CD4-positive, alpha-beta T cell (primary cell): ENCODE measurements at regions not wholly inside any gene's neighbourhood (a gene's known extent, or its start where the extent isn't known, plus 50 kb on each side); places are given as distances from the start of the nearest gene placed in this dataset.

Experiments
- ATAC-seq: fragments of 200-7000 bp; cut with Tn5 transposase; one replicate; pipeline ENCODE4 v1.10.0; 2022; ENCODE audit warnings: mild to moderate bottlenecking; ENCODE audit not compliant: poor library complexity
- CTCF ChIA-PET: fragments of 350-600 bp; sonication (Branson Sonifier 250); formaldehyde crosslinking; loops from one replicate; lab custom pipeline; 2021; ENCODE audit warnings: antibody characterized with exemption, inconsistent platforms; lab: Charles Lee
- POLR2A ChIA-PET: fragments of 350-600 bp; sonication (Branson Sonifier 250); formaldehyde crosslinking; loops from one replicate; lab custom pipeline; 2021; ENCODE audit warnings: antibody characterized with exemption, inconsistent platforms; lab: Charles Lee
- DNase-seq, 14 experiments: peaks; one replicate each; pipeline ENCODE4 v3.0.0-alpha.2; 2013 to 2020; ENCODE audit warnings: mixed read lengths in 2 of 14
- H3K27ac ChIP-seq, 2 donors: one replicate each; pipeline versions ENCODE4 v1.5.1 to v1.7.0; 2013; ENCODE audit warnings: low read length in 2 of 2, low read depth in 1 of 2, mild to moderate bottlenecking in 1 of 2
- H3K27me3 ChIP-seq, 2 experiments: 1 replicate in 1 of 2; 2 replicates in 1 of 2; pipeline versions ENCODE4 v1.6.1 to v1.7.0; 2013; ENCODE audit warnings: low read length in 2 of 2, control low read depth in 1 of 2, mild to moderate bottlenecking in 1 of 2, moderate library complexity in 1 of 2; ENCODE audit not compliant: insufficient read depth in 2 of 2, control insufficient read depth in 1 of 2
- H3K36me3 ChIP-seq: one replicate; pipeline ENCODE4 v1.6.1; 2013; ENCODE audit warnings: low read length, control low read depth; ENCODE audit not compliant: insufficient read depth
- H3K4me1 ChIP-seq: one replicate; pipeline ENCODE4 v1.6.1; 2013; ENCODE audit warnings: low read length, control low read depth; ENCODE audit not compliant: insufficient read depth
- H3K4me3 ChIP-seq: one replicate; pipeline ENCODE4 v1.5.1; 2013; ENCODE audit warnings: mild to moderate bottlenecking, low read length, moderate library complexity
- H3K9me3 ChIP-seq, 2 experiments: 1 replicate in 1 of 2; 2 replicates in 1 of 2; pipeline versions ENCODE4 v1.6.1 to v1.7.0; 2013; ENCODE audit warnings: low read length in 2 of 2, mild to moderate bottlenecking in 2 of 2, control low read depth in 1 of 2, moderate library complexity in 1 of 2; ENCODE audit not compliant: control insufficient read depth in 1 of 2, insufficient read depth in 1 of 2
- H3K27ac Mint-ChIP-seq: one replicate; pipeline ENCODE4 v1.8.0; 2020; ENCODE audit warnings: mixed read lengths
- H3K27me3 Mint-ChIP-seq: one replicate; pipeline ENCODE4 v1.8.0; 2021; ENCODE audit warnings: mixed read lengths
- H3K36me3 Mint-ChIP-seq: one replicate; pipeline ENCODE4 v1.8.0; 2021; ENCODE audit warnings: low read depth, mixed read lengths
- H3K4me1 Mint-ChIP-seq: one replicate; pipeline ENCODE4 v1.8.0; 2021; ENCODE audit warnings: low read depth, mixed read lengths
- H3K4me3 Mint-ChIP-seq: one replicate; pipeline ENCODE4 v1.8.0; 2020; ENCODE audit warnings: mild to moderate bottlenecking, mixed read lengths
- H3K9me3 Mint-ChIP-seq: one replicate; pipeline ENCODE4 v1.8.0; 2020; ENCODE audit warnings: mixed read lengths
- intact Hi-C, 2 experiments: fragments of 100-400 bp; cut with DNase I in 1 of 2; cut with micrococcal nuclease in 1 of 2; formaldehyde crosslinking; loops; one replicate each; pipeline versions ENCODE4 v1.15.1 to v1.9.0; 2023 to 2025; cut with DNase I, micrococcal nuclease
- TF ChIP-seq, protein P1 (sequence below): fragments of 200-600 bp; IDR thresholded peaks from one replicate; pipeline ENCODE4 v1.8.0; 2022; ENCODE audit warnings: antibody characterized with exemption, mild to moderate bottlenecking

DNA sequence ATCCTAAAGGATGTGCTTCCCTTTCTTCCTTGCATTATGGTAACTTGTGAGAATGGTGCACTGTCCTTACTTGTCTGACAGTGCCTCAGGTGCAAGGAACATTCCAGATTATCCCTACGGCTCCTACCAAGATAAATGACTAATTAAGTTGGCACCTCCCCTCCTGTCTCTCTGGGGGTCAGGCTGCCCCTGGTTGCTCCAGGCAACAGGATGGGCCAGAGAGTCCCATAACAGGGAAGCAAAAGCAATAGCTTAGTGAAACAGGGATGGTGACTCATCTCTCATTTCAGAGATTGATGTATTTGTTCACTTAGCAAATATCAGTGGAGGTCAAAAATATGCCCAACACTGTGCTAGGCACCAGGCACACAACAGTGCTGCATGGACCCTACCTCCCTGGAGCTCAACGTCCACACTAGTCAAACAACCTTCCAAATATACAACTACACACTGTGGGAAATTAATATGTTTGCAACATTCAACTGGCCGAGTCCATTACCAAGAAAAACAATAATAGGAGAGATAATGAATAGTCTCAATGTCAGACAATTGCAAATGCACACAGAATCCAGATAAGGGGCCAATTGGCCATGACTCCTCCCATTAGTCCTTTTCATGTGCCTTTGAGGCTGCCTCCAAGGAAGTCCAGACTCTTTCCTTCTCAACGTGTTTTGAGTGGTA, 249.0 kb downstream of the TLE3 start:
- ATAC-seq (no peak), DNase-seq (no peak)
- Mint-ChIP-seq H3K4me3 (no peak overlapping the region), H3K4me1 (no peaks in the 10 kb centered on the region), H3K27ac (no peak overlapping the region), H3K36me3 (no peaks in the 10 kb centered on the region), H3K27me3 (no peaks in the 10 kb centered on the region), H3K9me3 (no peaks in the 10 kb centered on the region)
- intact Hi-C loops, result no loop called here
- ChIA-PET POLR2A (no interaction called here), CTCF (no interaction called here)
- no peak overlapping the region for H3K27ac ChIP-seq
- no peaks in the 10 kb centered on the region for H3K36me3 ChIP-seq
- H3K4me1 ChIP-seq, result no peaks in the 10 kb centered on the region
- H3K9me3 ChIP-seq, result peaks cover 0 to 7% of the 10 kb centered on the region in 2 experiments
- H3K4me3 ChIP-seq, result no peak overlapping the region
- H3K27me3 ChIP-seq, result peaks cover 0 to 6% of the 10 kb centered on the region in 2 experiments
- TF ChIP-seq, protein P1, sequence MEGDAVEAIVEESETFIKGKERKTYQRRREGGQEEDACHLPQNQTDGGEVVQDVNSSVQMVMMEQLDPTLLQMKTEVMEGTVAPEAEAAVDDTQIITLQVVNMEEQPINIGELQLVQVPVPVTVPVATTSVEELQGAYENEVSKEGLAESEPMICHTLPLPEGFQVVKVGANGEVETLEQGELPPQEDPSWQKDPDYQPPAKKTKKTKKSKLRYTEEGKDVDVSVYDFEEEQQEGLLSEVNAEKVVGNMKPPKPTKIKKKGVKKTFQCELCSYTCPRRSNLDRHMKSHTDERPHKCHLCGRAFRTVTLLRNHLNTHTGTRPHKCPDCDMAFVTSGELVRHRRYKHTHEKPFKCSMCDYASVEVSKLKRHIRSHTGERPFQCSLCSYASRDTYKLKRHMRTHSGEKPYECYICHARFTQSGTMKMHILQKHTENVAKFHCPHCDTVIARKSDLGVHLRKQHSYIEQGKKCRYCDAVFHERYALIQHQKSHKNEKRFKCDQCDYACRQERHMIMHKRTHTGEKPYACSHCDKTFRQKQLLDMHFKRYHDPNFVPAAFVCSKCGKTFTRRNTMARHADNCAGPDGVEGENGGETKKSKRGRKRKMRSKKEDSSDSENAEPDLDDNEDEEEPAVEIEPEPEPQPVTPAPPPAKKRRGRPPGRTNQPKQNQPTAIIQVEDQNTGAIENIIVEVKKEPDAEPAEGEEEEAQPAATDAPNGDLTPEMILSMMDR, result no peak

DNA sequence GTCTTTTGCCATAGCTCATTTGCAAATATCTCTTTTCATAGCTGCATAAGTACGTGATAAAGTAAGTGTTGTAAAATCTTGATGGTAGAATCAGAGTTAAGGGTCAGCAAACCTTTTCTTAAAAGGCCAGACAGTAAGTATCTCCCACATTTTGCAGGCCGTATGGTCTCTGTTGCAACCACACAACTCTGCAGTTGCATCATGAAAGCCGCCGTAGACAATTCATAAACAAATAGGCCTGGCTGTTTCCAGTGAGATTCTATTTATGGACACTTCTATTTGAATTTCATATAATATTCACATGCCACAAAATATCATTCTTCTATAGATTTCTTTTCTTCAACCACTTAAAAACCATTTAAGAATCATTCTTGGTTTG, 248.5 kb downstream of the TLE3 start:
- CTCF ChIA-PET, result no interaction called here

GRCh38 chr15:69852482-69852881, 245.2 kb downstream of the TLE3 start:
- DNase-seq (no peak), ATAC-seq (no peak)
- Mint-ChIP-seq H3K27ac (no peak overlapping the region), H3K27me3 (no peaks in the 10 kb centered on the region), H3K9me3 (no peaks in the 10 kb centered on the region), H3K36me3 (no peaks in the 10 kb centered on the region), H3K4me1 (peaks cover 14% of the 10 kb centered on the region), H3K4me3 (no peak overlapping the region)
- Histone ChIP-seq H3K36me3 (no peaks in the 10 kb centered on the region), H3K4me3 (no peak overlapping the region), H3K9me3 (peaks cover 0 to 7% of the 10 kb centered on the region in 2 experiments), H3K27me3 (peaks cover 0 to 3% of the 10 kb centered on the region in 2 experiments), H3K4me1 (peaks cover 5% of the 10 kb centered on the region), H3K27ac (no peak overlapping the region)
- intact Hi-C loops, result no loop called here
- CTCF ChIA-PET, result no interaction called here
- POLR2A ChIA-PET, result no interaction called here
- TF ChIP-seq, protein P1, result no peak

More for the DNA sequence above, 248.5 kb downstream of the TLE3 start:
- Histone ChIP-seq H3K27me3 (peaks cover 0 to 6% of the 10 kb centered on the region in 2 experiments), H3K4me3 (no peak overlapping the region), H3K9me3 (peaks cover 0 to 7% of the 10 kb centered on the region in 2 experiments), H3K36me3 (no peaks in the 10 kb centered on the region), H3K4me1 (no peaks in the 10 kb centered on the region), H3K27ac (no peak overlapping the region)
- no peaks in the 10 kb centered on the region for H3K36me3 Mint-ChIP-seq
- TF ChIP-seq, protein P1, result no peak
- H3K27me3 Mint-ChIP-seq, result no peaks in the 10 kb centered on the region
- ATAC-seq, result no peak
- POLR2A ChIA-PET, result no interaction called here
- H3K27ac Mint-ChIP-seq, result no peak overlapping the region
- no peaks in the 10 kb centered on the region for H3K9me3 Mint-ChIP-seq
- no peaks in the 10 kb centered on the region for H3K4me1 Mint-ChIP-seq
- DNase-seq, result no peak
- no peak overlapping the region for H3K4me3 Mint-ChIP-seq
- intact Hi-C loops, result no loop called here
